Activated gamma-delta T cell treated with anti-CD3 and anti-CD28 coated beads, Interleukin-2, amount 50 U/mL, for 16 hours (primary cell): ENCODE measurements at regions not wholly inside any gene's neighbourhood (a gene's known extent, or its start where the extent isn't known, plus 50 kb on each side); places are given as distances from the start of the nearest gene placed in this dataset.

Experiments used
- DNase-seq: peaks from one replicate; pipeline ENCODE4 v3.0.0-alpha.2; 2020; ENCODE audit warnings: low read depth

- DNase-seq, result no peak
Observed at GRCh38 chr2:191611614-191612013, 66.3 kb upstream of the NABP1 start.

- DNase-seq, result no peak
Observed at GRCh38 chr2:191612496-191612895, 65.4 kb upstream of the NABP1 start.

- DNase-seq, result no peak
Observed at GRCh38 chr2:191614759-191615158, 63.2 kb upstream of the NABP1 start.

- no peak for DNase-seq
Observed at GRCh38 chr2:191615596-191615995, 62.3 kb upstream of the NABP1 start.

GRCh38 chr2:191617575-191617974 lies 60.4 kb upstream of the NABP1 start:
- DNase-seq, result peak; percentile 33

GRCh38 chr2:191618046-191618780 lies 59.7 kb upstream of the NABP1 start:
- DNase-seq, result no peak

- DNase-seq, result no peak
Observed at GRCh38 chr2:191618786-191619185, 59.1 kb upstream of the NABP1 start.

GRCh38 chr2:191620144-191620543 lies 57.8 kb upstream of the NABP1 start:
- no peak for DNase-seq

GRCh38 chr2:191622374-191623320 lies 55.3 kb upstream of the NABP1 start:
- DNase-seq, result no peak

GRCh38 chr2:191625016-191625415 lies 52.9 kb upstream of the NABP1 start:
- peak; percentile 12 for DNase-seq

- no peak for DNase-seq
Observed at GRCh38 chr2:191625446-191625845, 52.5 kb upstream of the NABP1 start.

- DNase-seq, result no peak
Observed at GRCh38 chr2:191626497-191627151, 51.3 kb upstream of the NABP1 start.

- DNase-seq, result no peak
Observed at GRCh38 chr2:191627518-191627917, 50.4 kb upstream of the NABP1 start.
